AG04450 (cell line): ENCODE measurements at regions not wholly inside any gene's neighbourhood (a gene's known extent, or its start where the extent isn't known, plus 50 kb on each side); places are given as distances from the start of the nearest gene placed in this dataset.

Source experiments
- CTCF ChIA-PET: fragments of 300-600, 350-600 bp; formaldehyde crosslinking; extraction: SDS; loops from one replicate; lab custom pipeline; 2022; ENCODE audit warnings: antibody characterized with exemption, inconsistent platforms; lab: Charles Lee
- POLR2A ChIA-PET: fragments of 350-600 bp; formaldehyde crosslinking; extraction: SDS; loops from one replicate; lab custom pipeline; 2021; ENCODE audit warnings: antibody characterized with exemption, inconsistent platforms; lab: Yijun Ruan, JAX
- DNase-seq: peaks from one replicate; pipeline ENCODE4 v3.0.0-alpha.2; 2011; ENCODE audit warnings: low read depth, low spot score
- H3K27ac ChIP-seq: one replicate; pipeline ENCODE4 v1.5.1; 2012; ENCODE audit warnings: low read depth, low read length, control low read depth
- H3K27me3 ChIP-seq: one replicate; pipeline ENCODE4 v1.6.0; 2012; ENCODE audit warnings: low read length; ENCODE audit not compliant: control insufficient read depth, insufficient read depth
- H3K4me3 ChIP-seq: 2 replicates; pipeline ENCODE4 v1.5.1; 2011; ENCODE audit warnings: mild to moderate bottlenecking, low read depth, low read length, control low read depth
- H3K9me3 ChIP-seq: 2 replicates; pipeline ENCODE4 v1.5.1; 2012; ENCODE audit warnings: low read length; ENCODE audit not compliant: control insufficient read depth, insufficient read depth
- TF ChIP-seq, protein P1 (sequence below): IDR thresholded peaks from 2 replicates; pipeline ENCODE4 v1.5.1; 2011; ENCODE audit warnings: low read depth, low read length, control low read depth, inconsistent platforms

DNA sequence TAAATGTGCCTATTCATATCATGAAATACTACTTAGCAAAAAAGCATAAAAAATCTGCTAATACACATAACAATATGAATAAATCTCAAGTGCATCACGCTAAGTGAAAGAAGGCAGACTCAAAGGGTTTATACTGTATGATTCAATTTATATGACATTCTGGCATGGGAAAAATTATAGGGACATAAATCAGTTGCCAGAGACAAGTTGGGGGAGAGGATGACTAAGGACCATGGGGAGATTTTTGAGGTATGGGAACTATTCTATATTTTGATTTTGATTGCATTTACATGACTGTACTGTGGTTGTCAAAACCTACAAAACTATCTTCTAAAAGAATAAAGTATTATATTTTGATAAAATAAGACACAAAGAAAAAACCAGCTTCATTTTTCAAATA is 650.3 kb upstream of the NR5A2 start:
- ChIA-PET POLR2A (no interaction called here), CTCF (no interaction called here)
- Histone ChIP-seq H3K4me3 (no peak overlapping the region), H3K9me3 (no peaks in the 10 kb centered on the region), H3K27ac (no peak overlapping the region), H3K27me3 (no peaks in the 10 kb centered on the region)
- DNase-seq = no peak
- TF ChIP-seq, protein P1, sequence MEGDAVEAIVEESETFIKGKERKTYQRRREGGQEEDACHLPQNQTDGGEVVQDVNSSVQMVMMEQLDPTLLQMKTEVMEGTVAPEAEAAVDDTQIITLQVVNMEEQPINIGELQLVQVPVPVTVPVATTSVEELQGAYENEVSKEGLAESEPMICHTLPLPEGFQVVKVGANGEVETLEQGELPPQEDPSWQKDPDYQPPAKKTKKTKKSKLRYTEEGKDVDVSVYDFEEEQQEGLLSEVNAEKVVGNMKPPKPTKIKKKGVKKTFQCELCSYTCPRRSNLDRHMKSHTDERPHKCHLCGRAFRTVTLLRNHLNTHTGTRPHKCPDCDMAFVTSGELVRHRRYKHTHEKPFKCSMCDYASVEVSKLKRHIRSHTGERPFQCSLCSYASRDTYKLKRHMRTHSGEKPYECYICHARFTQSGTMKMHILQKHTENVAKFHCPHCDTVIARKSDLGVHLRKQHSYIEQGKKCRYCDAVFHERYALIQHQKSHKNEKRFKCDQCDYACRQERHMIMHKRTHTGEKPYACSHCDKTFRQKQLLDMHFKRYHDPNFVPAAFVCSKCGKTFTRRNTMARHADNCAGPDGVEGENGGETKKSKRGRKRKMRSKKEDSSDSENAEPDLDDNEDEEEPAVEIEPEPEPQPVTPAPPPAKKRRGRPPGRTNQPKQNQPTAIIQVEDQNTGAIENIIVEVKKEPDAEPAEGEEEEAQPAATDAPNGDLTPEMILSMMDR = no peak

DNA sequence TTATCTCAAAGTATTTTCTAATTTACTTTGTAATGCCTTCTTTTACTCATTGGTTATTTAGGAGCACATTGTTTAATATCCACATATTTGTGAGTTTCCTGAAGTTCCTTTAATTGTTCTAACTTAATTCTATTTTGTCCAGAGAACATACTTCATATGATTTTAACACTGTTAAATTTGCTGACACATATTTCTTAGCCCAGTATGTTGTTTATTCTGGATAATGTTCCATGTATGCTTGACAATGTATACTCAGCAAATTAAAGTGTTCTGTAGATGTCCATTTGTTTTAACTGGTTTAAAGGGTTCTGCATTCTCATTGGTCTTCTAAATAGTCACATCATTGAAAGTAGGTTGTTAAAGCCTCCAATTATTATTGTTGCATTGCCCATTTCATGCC is 643.7 kb upstream of the NR5A2 start:
- Histone ChIP-seq H3K9me3 (no peaks in the 10 kb centered on the region), H3K4me3 (no peak overlapping the region), H3K27me3 (no peaks in the 10 kb centered on the region), H3K27ac (no peak overlapping the region)
- TF ChIP-seq, protein P1 = no peak
- CTCF ChIA-PET = no interaction called here
- POLR2A ChIA-PET = no interaction called here
- no peak for DNase-seq

DNA sequence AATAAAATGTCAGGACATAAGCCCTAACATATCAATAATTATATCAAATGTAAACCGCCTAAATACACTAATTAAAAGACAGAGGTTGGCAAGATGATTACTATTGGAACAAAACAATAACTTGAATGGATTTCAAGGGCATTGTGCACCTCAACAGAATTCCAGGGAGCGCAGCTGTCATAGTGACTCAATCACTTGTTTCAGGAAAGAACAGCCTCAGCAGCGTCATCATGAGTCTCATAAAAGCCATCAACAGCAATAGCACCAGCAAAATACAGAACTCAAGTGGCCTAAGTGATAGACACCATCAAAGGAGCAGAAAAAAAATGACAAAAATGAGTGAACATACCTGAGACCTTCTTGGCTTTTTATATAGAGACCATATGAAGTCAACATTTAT is 632.7 kb upstream of the NR5A2 start:
- H3K9me3 ChIP-seq = no peaks in the 10 kb centered on the region
- TF ChIP-seq, protein P1 = no peak
- no peak overlapping the region for H3K27ac ChIP-seq
- H3K4me3 ChIP-seq = no peak overlapping the region
- ChIA-PET CTCF (no interaction called here), POLR2A (no interaction called here)
- H3K27me3 ChIP-seq = no peaks in the 10 kb centered on the region
- DNase-seq = no peak

DNA sequence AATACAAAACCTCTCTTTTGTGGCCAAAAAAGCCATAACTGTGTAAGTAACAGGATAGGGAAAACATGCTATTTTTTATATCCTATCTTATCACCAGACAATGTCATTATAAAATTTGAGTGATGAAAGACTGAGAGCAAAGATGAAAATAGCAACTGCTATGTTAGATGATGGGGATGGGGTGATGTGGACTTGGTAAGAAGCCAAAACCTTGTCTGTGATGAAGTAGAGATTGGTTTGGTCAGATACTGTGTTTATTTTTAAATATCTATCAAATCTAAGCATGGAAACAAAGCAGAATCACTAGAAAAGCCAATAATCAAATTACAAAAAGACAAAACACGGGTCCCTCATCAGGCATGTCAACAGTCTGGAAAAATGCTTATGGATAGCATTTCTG is 631.1 kb upstream of the NR5A2 start:
- ChIA-PET CTCF (no interaction called here), POLR2A (no interaction called here)
- Histone ChIP-seq H3K9me3 (no peaks in the 10 kb centered on the region), H3K4me3 (no peak overlapping the region), H3K27ac (no peak overlapping the region), H3K27me3 (no peaks in the 10 kb centered on the region)
- DNase-seq = no peak
- TF ChIP-seq, protein P1 = no peak

DNA sequence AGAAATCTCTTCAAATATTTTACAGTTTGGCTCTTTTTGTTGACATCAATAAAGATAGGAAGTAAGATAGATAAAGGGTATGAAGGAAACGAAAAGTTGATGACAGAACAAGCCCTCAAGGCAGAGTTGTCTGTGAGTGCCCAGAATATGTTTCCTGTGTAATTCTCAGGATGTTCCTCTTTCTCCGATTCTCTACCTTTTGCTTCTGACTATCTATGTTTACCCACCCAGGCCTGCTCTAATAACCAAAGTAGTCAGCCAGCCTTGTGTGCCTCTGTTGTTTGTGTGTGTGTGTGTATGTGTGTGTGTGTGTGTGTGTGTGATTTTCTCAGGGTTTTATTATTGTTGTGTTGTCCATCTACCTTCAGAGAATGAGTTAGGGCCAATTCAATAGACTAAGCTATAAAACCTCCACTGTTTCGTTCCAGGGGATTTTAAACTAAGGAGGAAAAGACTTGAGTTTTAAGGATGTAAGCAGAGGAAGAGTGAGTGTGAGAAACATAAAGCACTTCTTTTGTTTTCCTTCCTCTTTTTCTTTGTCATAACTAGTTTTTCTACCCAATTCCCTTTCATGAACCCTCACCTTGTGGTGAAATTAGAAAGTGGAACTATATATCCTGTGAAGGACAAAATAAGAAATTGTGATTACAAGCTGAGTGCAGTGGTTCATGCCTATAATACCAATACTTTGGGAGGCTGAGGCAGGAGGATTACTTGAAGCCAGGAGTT is 627.4 kb upstream of the NR5A2 start:
- Histone ChIP-seq H3K4me3 (no peak overlapping the region), H3K9me3 (no peaks in the 10 kb centered on the region), H3K27ac (no peak overlapping the region), H3K27me3 (no peaks in the 10 kb centered on the region)
- ChIA-PET CTCF (interaction anchor here (0.5 kb wide), 1 partner anchor 632 kb away, joined by 4 read pairs; no protein-coding TSS in a partner anchor), POLR2A (no interaction called here)
- TF ChIP-seq, protein P1 = no peak
- no peak for DNase-seq
